Activated naive CD8-positive, alpha-beta T cell treated with anti-CD3 and anti-CD28 coated beads, Interleukin-2, amount 50 U/mL, for 24 hours (primary cell): ENCODE measurements at regions not wholly inside any gene's neighbourhood (a gene's known extent, or its start where the extent isn't known, plus 50 kb on each side); places are given as distances from the start of the nearest gene placed in this dataset.
"Not testable (repeated sequence)": the region's sequence is repeated elsewhere in the genome, so short reads cannot be mapped to it uniquely, and the experiment has no call there.

Experiments
- ATAC-seq: fragments of 150-1000 bp; cut with Tn5 transposase; one replicate; pipeline ENCODE4 v1.10.0; 2021
- DNase-seq: peaks from one replicate; pipeline ENCODE4 v3.0.0; 2021
- H3K27ac Mint-ChIP-seq: one replicate; pipeline ENCODE4 v1.8.0; 2021; ENCODE audit warnings: mild to moderate bottlenecking, mixed read lengths
- H3K27me3 Mint-ChIP-seq: one replicate; pipeline ENCODE4 v1.8.0; 2021; ENCODE audit warnings: mixed read lengths
- H3K36me3 Mint-ChIP-seq: one replicate; pipeline ENCODE4 v1.8.0; 2021; ENCODE audit warnings: low read depth, mixed read lengths
- H3K4me1 Mint-ChIP-seq: one replicate; pipeline ENCODE4 v1.8.0; 2021; ENCODE audit warnings: mixed read lengths
- H3K4me3 Mint-ChIP-seq: one replicate; pipeline ENCODE4 v1.8.0; 2021; ENCODE audit warnings: mild to moderate bottlenecking, moderate library complexity, mixed read lengths
- H3K9me3 Mint-ChIP-seq: one replicate; pipeline ENCODE4 v1.8.0; 2021; ENCODE audit warnings: mixed read lengths

GRCh38 chr10:8665322-8665721 lies 610.8 kb downstream of the GATA3 start:
- Mint-ChIP-seq H3K27me3 (peaks cover 2% of the 10 kb centered on the region), H3K9me3 (peaks cover 4% of the 10 kb centered on the region), H3K4me3 (no peak overlapping the region), H3K36me3 (peaks cover 2% of the 10 kb centered on the region), H3K27ac (no peak overlapping the region), H3K4me1 (no peaks in the 10 kb centered on the region)
- DNase-seq (no peak), ATAC-seq (no peak)

GRCh38 chr10:8670461-8670860 lies 616.0 kb downstream of the GATA3 start:
- H3K27me3 Mint-ChIP-seq = peaks cover 2% of the 10 kb centered on the region
- H3K27ac Mint-ChIP-seq = no peak overlapping the region
- DNase-seq (no peak), ATAC-seq (no peak)
- H3K4me1 Mint-ChIP-seq = no peaks in the 10 kb centered on the region
- H3K36me3 Mint-ChIP-seq = peaks cover 2% of the 10 kb centered on the region
- peaks cover 10% of the 10 kb centered on the region for H3K9me3 Mint-ChIP-seq
- H3K4me3 Mint-ChIP-seq = no peak overlapping the region

- Mint-ChIP-seq H3K4me3 (no peak overlapping the region), H3K4me1 (peaks cover 6% of the 10 kb centered on the region), H3K27me3 (no peaks in the 10 kb centered on the region), H3K36me3 (no peaks in the 10 kb centered on the region), H3K9me3 (peaks cover 13% of the 10 kb centered on the region), H3K27ac (no peak overlapping the region)
- ATAC-seq = no peak
- DNase-seq = no peak
Measured at GRCh38 chr10:8674230-8674629, 619.7 kb downstream of the GATA3 start.

GRCh38 chr10:8677642-8678041 lies 623.2 kb downstream of the GATA3 start:
- no peaks in the 10 kb centered on the region for H3K36me3 Mint-ChIP-seq
- no peak overlapping the region for H3K27ac Mint-ChIP-seq
- ATAC-seq (no peak), DNase-seq (no peak)
- H3K9me3 Mint-ChIP-seq = peaks cover 10% of the 10 kb centered on the region
- no peak overlapping the region for H3K4me3 Mint-ChIP-seq
- peaks cover 6% of the 10 kb centered on the region for H3K4me1 Mint-ChIP-seq
- H3K27me3 Mint-ChIP-seq = peaks cover 5% of the 10 kb centered on the region

GRCh38 chr10:8684916-8685315 lies 630.4 kb downstream of the GATA3 start:
- H3K27ac Mint-ChIP-seq, H3K36me3 Mint-ChIP-seq, H3K4me1 Mint-ChIP-seq, H3K4me3 Mint-ChIP-seq, H3K9me3 Mint-ChIP-seq, ATAC-seq, H3K27me3 Mint-ChIP-seq, DNase-seq: not testable (repeated sequence)

- no peak for DNase-seq
- no peak overlapping the region for H3K4me3 Mint-ChIP-seq
- H3K27ac Mint-ChIP-seq = no peak overlapping the region
- peaks cover 14% of the 10 kb centered on the region for H3K9me3 Mint-ChIP-seq
- H3K36me3 Mint-ChIP-seq = no peaks in the 10 kb centered on the region
- H3K4me1 Mint-ChIP-seq = no peaks in the 10 kb centered on the region
- H3K27me3 Mint-ChIP-seq = peaks cover 4% of the 10 kb centered on the region
- ATAC-seq = no peak
Measured at GRCh38 chr10:8688881-8689280, 634.4 kb downstream of the GATA3 start.

GRCh38 chr10:8691498-8692017 lies 637.1 kb downstream of the GATA3 start:
- DNase-seq = no peak

GRCh38 chr10:8693635-8694034 lies 639.1 kb downstream of the GATA3 start:
- H3K36me3 Mint-ChIP-seq, H3K4me3 Mint-ChIP-seq, ATAC-seq, H3K27me3 Mint-ChIP-seq, DNase-seq, H3K4me1 Mint-ChIP-seq, H3K27ac Mint-ChIP-seq: not testable (repeated sequence)
- H3K9me3 Mint-ChIP-seq = peaks cover 14% of the 10 kb centered on the region

More at GRCh38 chr10:8691498-8692017, 637.1 kb downstream of the GATA3 start:
- no peaks in the 10 kb centered on the region for H3K36me3 Mint-ChIP-seq
- no peak overlapping the region for H3K27ac Mint-ChIP-seq
- peaks cover 4% of the 10 kb centered on the region for H3K27me3 Mint-ChIP-seq
- no peaks in the 10 kb centered on the region for H3K4me1 Mint-ChIP-seq
- ATAC-seq = no peak
- no peak overlapping the region for H3K4me3 Mint-ChIP-seq
- H3K9me3 Mint-ChIP-seq = peaks cover 14% of the 10 kb centered on the region

GRCh38 chr10:8696746-8697145 lies 642.3 kb downstream of the GATA3 start:
- peaks cover 14% of the 10 kb centered on the region for H3K9me3 Mint-ChIP-seq
- DNase-seq (no peak), ATAC-seq (no peak)
- H3K36me3 Mint-ChIP-seq = no peaks in the 10 kb centered on the region
- H3K27ac Mint-ChIP-seq = no peak overlapping the region
- H3K4me3 Mint-ChIP-seq = no peak overlapping the region
- no peaks in the 10 kb centered on the region for H3K4me1 Mint-ChIP-seq
- peaks cover under 1% of the 10 kb centered on the region for H3K27me3 Mint-ChIP-seq

- no peaks in the 10 kb centered on the region for H3K36me3 Mint-ChIP-seq
- H3K27me3 Mint-ChIP-seq = peaks cover 3% of the 10 kb centered on the region
- no peaks in the 10 kb centered on the region for H3K9me3 Mint-ChIP-seq
- ATAC-seq (no peak), DNase-seq (no peak)
- H3K4me1 Mint-ChIP-seq = no peaks in the 10 kb centered on the region
- no peak overlapping the region for H3K27ac Mint-ChIP-seq
- no peak overlapping the region for H3K4me3 Mint-ChIP-seq
Measured at GRCh38 chr10:8700689-8701088, 646.2 kb downstream of the GATA3 start.

GRCh38 chr10:8702181-8702580 lies 647.7 kb downstream of the GATA3 start:
- no peaks in the 10 kb centered on the region for H3K9me3 Mint-ChIP-seq
- no peak overlapping the region for H3K4me3 Mint-ChIP-seq
- ATAC-seq = no peak
- no peaks in the 10 kb centered on the region for H3K4me1 Mint-ChIP-seq
- H3K27ac Mint-ChIP-seq = no peak overlapping the region
- peaks cover 3% of the 10 kb centered on the region for H3K27me3 Mint-ChIP-seq
- no peaks in the 10 kb centered on the region for H3K36me3 Mint-ChIP-seq
- no peak for DNase-seq

GRCh38 chr10:8705415-8705814 lies 650.9 kb downstream of the GATA3 start:
- Mint-ChIP-seq H3K4me1 (no peaks in the 10 kb centered on the region), H3K36me3 (no peaks in the 10 kb centered on the region), H3K27me3 (peaks cover 3% of the 10 kb centered on the region), H3K4me3 (no peak overlapping the region), H3K27ac (no peak overlapping the region), H3K9me3 (no peaks in the 10 kb centered on the region)
- DNase-seq = no peak
- ATAC-seq = no peak

GRCh38 chr10:8712656-8713055 lies 658.2 kb downstream of the GATA3 start:
- Mint-ChIP-seq H3K9me3 (no peaks in the 10 kb centered on the region), H3K27me3 (peaks cover 3% of the 10 kb centered on the region), H3K27ac (no peak overlapping the region), H3K4me1 (no peaks in the 10 kb centered on the region), H3K36me3 (no peaks in the 10 kb centered on the region), H3K4me3 (no peak overlapping the region)
- DNase-seq (no peak), ATAC-seq (no peak)

GRCh38 chr10:8719971-8720370 lies 665.5 kb downstream of the GATA3 start:
- H3K27me3 Mint-ChIP-seq = peaks cover 2% of the 10 kb centered on the region
- DNase-seq (no peak), ATAC-seq (no peak)
- no peak overlapping the region for H3K4me3 Mint-ChIP-seq
- peaks cover 7% of the 10 kb centered on the region for H3K36me3 Mint-ChIP-seq
- no peak overlapping the region for H3K27ac Mint-ChIP-seq
- H3K4me1 Mint-ChIP-seq = no peaks in the 10 kb centered on the region
- peaks cover 22% of the 10 kb centered on the region for H3K9me3 Mint-ChIP-seq

- DNase-seq (no peak), ATAC-seq (no peak)
- no peak overlapping the region for H3K4me3 Mint-ChIP-seq
- peaks cover 7% of the 10 kb centered on the region for H3K36me3 Mint-ChIP-seq
- H3K27ac Mint-ChIP-seq = no peak overlapping the region
- H3K4me1 Mint-ChIP-seq = peaks cover 6% of the 10 kb centered on the region
- peaks cover 2% of the 10 kb centered on the region for H3K27me3 Mint-ChIP-seq
- peaks cover 22% of the 10 kb centered on the region for H3K9me3 Mint-ChIP-seq
Measured at GRCh38 chr10:8721650-8722049, 667.2 kb downstream of the GATA3 start.

GRCh38 chr10:8722835-8723234 lies 668.3 kb downstream of the GATA3 start:
- no peak for ATAC-seq
- no peak for DNase-seq
- H3K27ac Mint-ChIP-seq = no peak overlapping the region
- H3K27me3 Mint-ChIP-seq = peaks cover 4% of the 10 kb centered on the region
- H3K4me1 Mint-ChIP-seq = peaks cover 7% of the 10 kb centered on the region
- H3K9me3 Mint-ChIP-seq = peaks cover 22% of the 10 kb centered on the region
- H3K4me3 Mint-ChIP-seq = no peak overlapping the region
- peaks cover 9% of the 10 kb centered on the region for H3K36me3 Mint-ChIP-seq
